HG02840 (cell line): ENCODE measurements at regions not wholly inside any gene's neighbourhood (a gene's known extent, or its start where the extent isn't known, plus 50 kb on each side); places are given as distances from the start of the nearest gene placed in this dataset.

Experiments used
- ATAC-seq: cut with Tn5 transposase; IDR thresholded peaks from one replicate; pipeline ENCODE4 v1.9.1; 2021; ENCODE audit warnings: mild to moderate bottlenecking, moderate library complexity, moderate number of reproducible peaks; ENCODE audit not compliant: unreplicated experiment, low FRiP score

DNA sequence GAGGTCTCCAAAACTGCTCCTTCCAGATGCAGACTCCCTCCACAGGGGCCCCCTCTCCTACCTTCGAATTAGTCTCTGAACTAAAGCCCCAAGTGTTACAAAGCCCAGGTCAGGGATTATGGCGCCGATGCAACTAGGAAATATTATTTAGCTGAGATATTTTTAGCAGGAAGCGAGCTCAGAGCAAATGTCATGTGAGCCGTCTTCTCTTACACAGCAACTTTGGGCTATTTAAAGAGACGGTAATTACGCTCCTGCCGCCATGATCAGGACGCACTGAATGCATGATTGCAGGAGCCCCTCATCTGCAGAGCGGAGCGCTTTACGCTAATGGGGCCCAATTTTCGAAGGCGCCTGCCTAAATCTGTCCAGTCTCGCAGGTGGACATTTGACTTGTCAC lies 55.3 kb upstream of the TARDBP start:
- ATAC-seq: no peak

DNA sequence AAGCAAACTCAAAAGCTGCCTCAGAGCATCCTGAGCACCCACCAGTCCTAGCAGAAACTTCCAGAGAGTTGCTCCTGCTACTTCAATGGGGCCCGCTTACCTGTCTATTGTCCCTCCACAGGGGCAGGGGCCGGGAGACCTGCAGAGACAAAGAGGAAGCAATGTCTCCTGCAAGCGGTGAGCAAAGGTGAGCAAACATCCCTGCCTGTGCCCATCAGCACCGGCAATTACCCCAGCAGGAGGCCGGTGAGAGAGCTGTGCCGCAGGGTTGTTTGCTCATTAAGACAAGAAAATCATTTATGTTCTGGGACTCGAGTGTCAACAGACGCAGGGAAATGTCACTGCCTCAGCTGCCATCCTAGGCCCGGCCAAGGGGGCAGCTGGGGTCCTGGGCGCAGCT lies 53.8 kb upstream of the TARDBP start:
- ATAC-seq: no peak

DNA sequence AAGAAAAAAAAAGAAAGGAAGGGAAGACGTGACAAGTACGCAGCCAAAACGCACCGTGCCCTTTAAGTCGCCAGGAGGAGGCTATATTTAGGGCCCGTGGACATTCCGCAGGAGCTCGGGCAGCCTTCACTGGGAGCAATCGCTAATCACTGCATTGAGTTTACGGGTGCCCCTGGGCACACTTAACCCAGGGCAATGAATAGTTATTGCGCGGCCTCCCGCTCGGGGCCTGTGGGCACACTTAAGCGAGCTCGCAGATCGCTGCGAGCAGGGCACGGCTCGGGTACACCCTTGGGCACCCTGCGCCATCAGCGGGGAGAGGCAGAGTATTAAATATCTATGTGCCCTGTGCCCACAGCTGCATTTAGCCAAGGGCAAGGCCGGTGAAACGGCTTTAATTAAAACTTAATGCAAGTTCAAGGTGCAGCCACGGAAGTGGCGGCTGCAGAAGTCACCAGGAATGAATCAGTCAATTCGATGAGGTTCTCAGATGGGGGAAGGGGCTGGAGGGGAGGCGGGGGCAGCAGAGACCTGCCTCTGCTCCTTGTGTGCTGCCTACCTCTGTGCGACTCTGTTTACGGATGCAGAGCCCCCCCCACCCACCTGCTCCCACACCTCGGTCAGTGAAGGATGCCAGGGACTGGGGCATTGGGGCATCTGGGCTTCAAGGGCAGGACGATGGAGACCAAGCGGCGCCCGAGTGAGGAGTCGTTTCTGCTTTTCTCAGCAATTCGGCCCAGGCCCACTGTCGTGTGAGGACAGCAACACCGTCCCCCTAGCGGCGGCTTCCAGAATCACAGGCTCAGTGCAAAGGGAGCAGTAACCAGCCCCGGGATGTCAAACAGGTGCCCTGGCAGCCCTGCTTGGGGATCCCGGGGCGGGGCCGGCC lies 51.8 kb upstream of the TARDBP start:
- no peak for ATAC-seq

DNA sequence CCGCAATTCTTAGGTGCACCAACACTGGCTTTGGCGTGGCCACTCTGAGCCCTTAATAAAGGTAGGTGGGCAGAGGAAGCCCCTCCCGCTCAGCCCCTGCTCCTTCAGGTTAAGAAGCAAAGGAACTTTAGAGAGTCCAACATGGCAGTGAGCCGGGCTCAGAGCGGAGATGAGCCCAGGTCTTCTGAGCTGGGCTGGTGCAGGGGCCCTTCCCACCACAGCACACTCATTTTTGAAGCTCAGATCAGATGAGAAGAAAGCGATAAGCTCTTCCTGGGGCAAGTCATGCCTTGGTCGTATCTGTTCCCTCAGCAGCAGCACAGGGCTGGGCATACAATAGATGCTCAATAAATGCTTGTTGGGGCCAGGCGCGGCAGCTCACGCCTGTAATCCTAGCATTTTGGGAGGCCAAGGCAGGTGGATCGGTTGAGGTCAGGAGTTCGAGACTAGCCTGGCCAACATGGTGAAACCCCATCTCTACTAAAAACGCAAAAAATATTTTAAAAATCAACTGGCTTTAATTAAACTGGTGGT lies 51.1 kb upstream of the TARDBP start:
- ATAC-seq: no peak

DNA sequence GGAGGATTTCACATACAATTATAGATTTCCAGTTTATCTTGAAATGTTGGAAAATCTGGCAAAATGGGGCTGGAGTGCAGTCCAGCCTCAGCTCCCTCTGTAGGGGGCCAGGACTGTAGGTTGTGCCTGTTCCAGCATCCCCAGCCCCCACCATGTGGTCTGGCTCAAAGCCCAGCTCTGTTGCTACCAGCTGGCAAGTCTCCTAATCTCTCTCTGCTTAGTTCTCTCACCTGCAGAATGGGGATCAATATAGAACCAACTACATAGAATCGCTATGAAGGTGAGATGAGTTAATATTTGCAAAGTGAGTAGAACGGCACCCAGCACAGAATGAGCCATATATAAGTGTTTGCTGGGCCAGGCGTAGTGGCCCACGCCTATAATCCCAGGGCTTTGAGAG lies 50.0 kb upstream of the TARDBP start:
- ATAC-seq: no peak
